ENCODE measurements at regions not wholly inside any gene's neighbourhood (a gene's known extent, or its start where the extent isn't known, plus 50 kb on each side); places are given as distances from the start of the nearest gene placed in this dataset.

- no peak overlapping the region for H3K27ac Mint-ChIP-seq
- no peaks in the 10 kb centered on the region for H3K4me1 ChIP-seq (ENCODE audit: control insufficient read depth, insufficient read depth, low read length, poor library complexity, severe bottlenecking)
- H3K36me3 Mint-ChIP-seq = no peaks in the 10 kb centered on the region
- H3K4me1 Mint-ChIP-seq = no peaks in the 10 kb centered on the region
- no peak overlapping the region for H3K4me3 ChIP-seq (ENCODE audit: low read depth, low read length)
- no peaks in the 10 kb centered on the region for H3K36me3 ChIP-seq (ENCODE audit: control insufficient read depth, insufficient read depth, low read length)
- no peak overlapping the region for H3K27ac ChIP-seq (ENCODE audit: insufficient read depth, low read length, poor library complexity, severe bottlenecking)
- peaks cover 0 to 1% (median 0%) of the 10 kb centered on the region in 7 donors for H3K9me3 Mint-ChIP-seq
- no peaks in the 10 kb centered on the region for H3K9me3 ChIP-seq (ENCODE audit: control insufficient read depth in 2 of 2, low read length in 2 of 2)
- H3K27me3 Mint-ChIP-seq = peaks cover 18% of the 10 kb centered on the region
- ATAC-seq (ENCODE audit: low read depth in 2 of 2) = no peak
- peaks cover 7% of the 10 kb centered on the region for H3K27me3 ChIP-seq (ENCODE audit: control insufficient read depth, insufficient read depth, low read length)
- no peak for DNase-seq
- H3K4me3 Mint-ChIP-seq = no peak overlapping the region
Measured at GRCh38 chr11:32161293-32161692, 70.4 kb downstream of the RCN1 start.

DNA sequence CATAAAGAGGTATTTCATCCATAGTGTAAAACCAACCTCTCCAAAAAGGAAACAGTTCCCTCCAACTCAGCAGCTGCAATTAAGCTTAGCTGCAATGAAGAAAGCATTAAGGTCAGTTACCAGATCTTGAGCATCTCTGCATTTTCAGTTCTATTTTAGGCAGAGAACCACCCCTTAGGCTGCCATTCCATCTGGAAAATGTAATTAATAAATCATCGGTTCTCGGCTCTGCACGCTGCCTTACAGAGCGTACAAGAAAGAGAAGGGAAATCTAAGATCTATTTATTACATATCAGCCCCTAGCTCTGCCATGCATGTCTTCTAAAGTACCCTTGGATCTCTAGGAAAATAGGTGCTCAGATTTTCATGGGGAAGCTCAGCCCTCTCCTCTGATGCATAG is 71.5 kb downstream of the RCN1 start:
- Histone ChIP-seq H3K36me3 (ENCODE audit: control insufficient read depth, insufficient read depth, low read length) (no peaks in the 10 kb centered on the region), H3K27ac (ENCODE audit: insufficient read depth, low read length, poor library complexity, severe bottlenecking) (no peak overlapping the region), H3K27me3 (ENCODE audit: control insufficient read depth, insufficient read depth, low read length) (peaks cover 7% of the 10 kb centered on the region), H3K9me3 (ENCODE audit: control insufficient read depth in 2 of 2, low read length in 2 of 2) (no peaks in the 10 kb centered on the region), H3K4me3 (ENCODE audit: low read depth, low read length) (no peak overlapping the region), H3K4me1 (ENCODE audit: control insufficient read depth, insufficient read depth, low read length, poor library complexity, severe bottlenecking) (no peaks in the 10 kb centered on the region)
- Mint-ChIP-seq H3K4me1 (no peaks in the 10 kb centered on the region), H3K27me3 (peaks cover 18% of the 10 kb centered on the region), H3K9me3 (peaks cover 0 to 1% (median 0%) of the 10 kb centered on the region in 7 donors), H3K27ac (no peak overlapping the region), H3K4me3 (no peak overlapping the region), H3K36me3 (no peaks in the 10 kb centered on the region)
- ATAC-seq (ENCODE audit: low read depth in 2 of 2) (no peak), DNase-seq (no peak)

- H3K27me3 Mint-ChIP-seq = peaks cover 18% of the 10 kb centered on the region
- H3K36me3 Mint-ChIP-seq = no peaks in the 10 kb centered on the region
- H3K4me3 ChIP-seq (ENCODE audit: low read depth, low read length) = no peak overlapping the region
- no peak for ATAC-seq (ENCODE audit: low read depth in 2 of 2)
- DNase-seq = no peak
- no peak overlapping the region for H3K27ac ChIP-seq (ENCODE audit: insufficient read depth, low read length, poor library complexity, severe bottlenecking)
- no peaks in the 10 kb centered on the region for H3K4me1 Mint-ChIP-seq
- H3K27me3 ChIP-seq (ENCODE audit: control insufficient read depth, insufficient read depth, low read length) = peaks cover 7% of the 10 kb centered on the region
- H3K36me3 ChIP-seq (ENCODE audit: control insufficient read depth, insufficient read depth, low read length) = no peaks in the 10 kb centered on the region
- H3K4me1 ChIP-seq (ENCODE audit: control insufficient read depth, insufficient read depth, low read length, poor library complexity, severe bottlenecking) = no peaks in the 10 kb centered on the region
- H3K9me3 Mint-ChIP-seq = no peaks in the 10 kb centered on the region
- H3K9me3 ChIP-seq (ENCODE audit: control insufficient read depth in 2 of 2, low read length in 2 of 2) = no peaks in the 10 kb centered on the region
- no peak overlapping the region for H3K27ac Mint-ChIP-seq
- H3K4me3 Mint-ChIP-seq = no peak overlapping the region
Measured at GRCh38 chr11:32162906-32163305, 72.0 kb downstream of the RCN1 start.

DNA sequence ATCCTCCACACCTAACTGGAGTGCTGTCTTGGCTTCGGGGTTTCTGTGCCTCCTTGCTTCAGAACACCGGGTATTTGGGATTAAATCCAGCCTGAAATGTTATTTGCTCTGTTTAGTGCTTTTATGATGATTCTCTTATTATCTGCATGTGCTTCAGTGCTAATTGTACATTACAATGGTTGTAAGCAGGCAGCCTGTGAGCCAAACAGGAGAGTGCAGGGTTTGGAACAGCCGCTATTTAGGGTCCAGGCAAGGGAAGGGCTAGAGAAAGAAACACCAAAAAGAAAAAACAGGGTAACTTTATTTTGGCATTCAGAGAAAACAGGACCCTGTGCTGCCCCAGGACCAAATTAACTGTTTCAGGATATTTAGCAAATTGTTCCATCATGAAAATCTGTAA is 72.7 kb downstream of the RCN1 start:
- Histone ChIP-seq H3K27me3 (ENCODE audit: control insufficient read depth, insufficient read depth, low read length) (peaks cover 7% of the 10 kb centered on the region), H3K9me3 (ENCODE audit: control insufficient read depth in 2 of 2, low read length in 2 of 2) (no peaks in the 10 kb centered on the region), H3K4me3 (ENCODE audit: low read depth, low read length) (no peak overlapping the region), H3K36me3 (ENCODE audit: control insufficient read depth, insufficient read depth, low read length) (no peaks in the 10 kb centered on the region), H3K27ac (ENCODE audit: insufficient read depth, low read length, poor library complexity, severe bottlenecking) (no peak overlapping the region), H3K4me1 (ENCODE audit: control insufficient read depth, insufficient read depth, low read length, poor library complexity, severe bottlenecking) (no peaks in the 10 kb centered on the region)
- H3K27me3 Mint-ChIP-seq = peaks cover 18% of the 10 kb centered on the region
- H3K27ac Mint-ChIP-seq = no peak overlapping the region
- no peaks in the 10 kb centered on the region for H3K4me1 Mint-ChIP-seq
- no peak overlapping the region for H3K4me3 Mint-ChIP-seq
- ATAC-seq (ENCODE audit: low read depth in 2 of 2) (no peak), DNase-seq (no peak)
- no peaks in the 10 kb centered on the region for H3K9me3 Mint-ChIP-seq
- H3K36me3 Mint-ChIP-seq = no peaks in the 10 kb centered on the region

DNA sequence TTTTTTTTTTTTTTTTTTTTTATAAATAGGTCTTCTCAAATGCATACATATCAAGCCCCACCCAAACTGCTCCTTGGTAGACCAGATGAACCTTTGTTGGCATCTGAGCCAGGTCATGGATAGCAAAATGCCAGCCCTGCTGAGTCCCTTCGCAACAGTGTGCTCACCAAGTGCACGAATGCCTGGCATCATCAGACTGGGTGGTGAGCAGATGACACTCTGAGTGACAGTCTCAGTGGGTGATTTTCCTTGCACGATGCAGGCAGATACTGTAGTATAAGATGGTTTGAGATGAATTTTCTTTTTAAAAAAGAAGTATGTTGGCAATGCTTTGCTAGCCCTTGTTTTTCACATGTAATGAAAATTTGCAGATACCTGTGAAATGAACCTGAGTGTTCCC is 74.0 kb downstream of the RCN1 start:
- H3K9me3 ChIP-seq (ENCODE audit: control insufficient read depth in 2 of 2, low read length in 2 of 2) = no peaks in the 10 kb centered on the region
- H3K27ac Mint-ChIP-seq = no peak overlapping the region
- H3K36me3 Mint-ChIP-seq = no peaks in the 10 kb centered on the region
- H3K4me3 Mint-ChIP-seq = no peak overlapping the region
- H3K9me3 Mint-ChIP-seq = peaks cover 0 to 2% (median 0%) of the 10 kb centered on the region in 7 donors
- no peak for DNase-seq
- no peaks in the 10 kb centered on the region for H3K4me1 ChIP-seq (ENCODE audit: control insufficient read depth, insufficient read depth, low read length, poor library complexity, severe bottlenecking)
- ATAC-seq (ENCODE audit: low read depth in 2 of 2) = no peak
- H3K4me1 Mint-ChIP-seq = no peaks in the 10 kb centered on the region
- peaks cover 5% of the 10 kb centered on the region for H3K27me3 ChIP-seq (ENCODE audit: control insufficient read depth, insufficient read depth, low read length)
- H3K4me3 ChIP-seq (ENCODE audit: low read depth, low read length) = no peak overlapping the region
- no peak overlapping the region for H3K27ac ChIP-seq (ENCODE audit: insufficient read depth, low read length, poor library complexity, severe bottlenecking)
- peaks cover 18% of the 10 kb centered on the region for H3K27me3 Mint-ChIP-seq
- no peaks in the 10 kb centered on the region for H3K36me3 ChIP-seq (ENCODE audit: control insufficient read depth, insufficient read depth, low read length)

DNA sequence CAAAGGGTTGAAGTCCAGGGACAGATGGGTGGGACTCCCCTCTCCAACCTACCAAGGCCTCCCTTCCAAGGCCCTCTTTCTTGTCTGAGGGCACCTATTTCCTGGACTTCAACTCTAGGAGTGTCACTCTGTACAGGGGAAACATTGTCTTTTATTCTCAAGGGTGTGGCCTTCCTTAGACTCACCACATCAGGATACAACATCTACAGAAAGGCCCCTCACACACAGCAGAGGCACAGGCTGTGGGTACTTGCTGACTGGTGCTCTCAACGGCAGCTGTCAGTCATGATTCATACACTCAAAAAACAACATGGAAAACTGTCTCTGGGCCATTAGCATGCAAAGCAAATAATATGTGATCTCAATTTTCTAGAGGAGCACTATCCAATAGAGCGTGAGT is 78.0 kb downstream of the RCN1 start:
- H3K27me3 ChIP-seq (ENCODE audit: control insufficient read depth, insufficient read depth, low read length) = no peaks in the 10 kb centered on the region
- Mint-ChIP-seq H3K4me3 (no peak overlapping the region), H3K27me3 (peaks cover 13% of the 10 kb centered on the region), H3K9me3 (peaks cover 0 to 2% (median 0%) of the 10 kb centered on the region in 7 donors), H3K27ac (no peak overlapping the region), H3K4me1 (no peaks in the 10 kb centered on the region), H3K36me3 (no peaks in the 10 kb centered on the region)
- DNase-seq (peak in 1 of 3 donors; percentile 4), ATAC-seq (ENCODE audit: low read depth in 2 of 2) (no peak)
- H3K27ac ChIP-seq (ENCODE audit: insufficient read depth, low read length, poor library complexity, severe bottlenecking) = no peak overlapping the region
- H3K36me3 ChIP-seq (ENCODE audit: control insufficient read depth, insufficient read depth, low read length) = no peaks in the 10 kb centered on the region
- H3K4me3 ChIP-seq (ENCODE audit: low read depth, low read length) = no peak overlapping the region
- H3K9me3 ChIP-seq (ENCODE audit: control insufficient read depth in 2 of 2, low read length in 2 of 2) = no peaks in the 10 kb centered on the region
- H3K4me1 ChIP-seq (ENCODE audit: control insufficient read depth, insufficient read depth, low read length, poor library complexity, severe bottlenecking) = no peaks in the 10 kb centered on the region

DNA sequence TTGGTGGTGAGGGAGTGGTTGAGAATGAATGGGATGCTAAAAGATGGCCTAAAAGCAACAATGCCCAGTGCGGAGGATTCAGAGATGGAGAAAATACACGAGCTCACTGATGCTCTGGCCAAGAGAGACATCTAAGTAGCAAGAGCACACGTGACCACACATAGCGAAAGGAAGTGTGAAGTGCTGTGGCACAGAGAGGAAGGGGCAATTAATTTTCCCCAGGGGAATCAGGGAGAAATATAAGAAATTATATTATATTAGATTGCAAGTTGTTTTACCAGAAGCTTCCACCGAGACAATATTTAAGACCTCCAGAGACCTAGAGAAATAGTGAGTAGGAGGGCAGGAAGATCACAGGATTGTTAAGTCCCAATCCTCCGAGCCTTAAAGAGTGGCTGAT is 80.6 kb downstream of the RCN1 start:
- Mint-ChIP-seq H3K27me3 (peaks cover 13% of the 10 kb centered on the region), H3K27ac (no peak overlapping the region), H3K4me1 (no peaks in the 10 kb centered on the region), H3K36me3 (no peaks in the 10 kb centered on the region), H3K9me3 (peaks cover 0 to 2% (median 0%) of the 10 kb centered on the region in 7 donors), H3K4me3 (no peak overlapping the region)
- DNase-seq (no peak), ATAC-seq (ENCODE audit: low read depth in 2 of 2) (no peak)
- no peak overlapping the region for H3K4me3 ChIP-seq (ENCODE audit: low read depth, low read length)
- H3K4me1 ChIP-seq (ENCODE audit: control insufficient read depth, insufficient read depth, low read length, poor library complexity, severe bottlenecking) = no peaks in the 10 kb centered on the region
- no peaks in the 10 kb centered on the region for H3K36me3 ChIP-seq (ENCODE audit: control insufficient read depth, insufficient read depth, low read length)
- H3K9me3 ChIP-seq (ENCODE audit: control insufficient read depth in 2 of 2, low read length in 2 of 2) = no peaks in the 10 kb centered on the region
- H3K27ac ChIP-seq (ENCODE audit: insufficient read depth, low read length, poor library complexity, severe bottlenecking) = no peak overlapping the region
- no peaks in the 10 kb centered on the region for H3K27me3 ChIP-seq (ENCODE audit: control insufficient read depth, insufficient read depth, low read length)

DNA sequence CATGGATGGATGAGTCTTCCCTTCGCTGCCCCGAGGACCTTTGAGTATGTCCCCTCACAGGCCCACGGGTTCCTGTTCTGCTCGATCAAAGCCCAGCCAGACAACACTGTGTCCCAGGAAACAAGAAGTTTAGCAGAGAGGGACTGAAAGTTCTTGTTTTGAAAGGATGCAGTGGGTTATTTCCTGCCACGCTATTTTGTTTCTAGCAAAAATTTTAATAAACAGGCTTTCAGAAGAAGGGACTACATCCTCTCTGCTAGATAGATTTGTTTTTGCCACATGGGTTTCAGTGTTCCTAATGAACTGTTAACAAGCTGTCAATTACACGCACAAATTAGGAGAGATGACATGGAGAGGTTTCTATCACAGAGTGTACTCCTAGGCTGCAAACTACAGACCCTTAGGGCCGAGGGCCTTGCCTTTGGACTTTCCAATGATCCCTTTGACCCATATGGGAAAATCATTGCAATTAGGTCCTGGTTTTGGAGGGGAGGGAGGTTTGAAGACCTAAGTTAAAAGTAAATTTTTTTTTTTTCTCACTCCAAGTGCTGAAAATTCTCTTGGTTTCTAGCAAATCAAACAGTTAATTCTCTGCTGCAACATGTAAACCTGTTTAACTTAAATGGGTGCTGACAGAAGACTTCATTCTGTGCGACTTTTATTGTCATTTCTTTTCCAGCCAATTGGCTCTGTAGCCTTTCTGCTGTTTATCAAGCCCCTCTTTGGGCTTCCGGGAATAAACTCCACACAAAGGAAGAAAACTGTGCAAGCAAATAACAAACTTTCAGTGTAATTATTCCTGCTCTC is 81.4 kb downstream of the RCN1 start:
- Mint-ChIP-seq H3K27ac (no peak overlapping the region), H3K9me3 (peaks cover 0 to 2% (median 0%) of the 10 kb centered on the region in 7 donors), H3K4me1 (no peaks in the 10 kb centered on the region), H3K27me3 (peaks cover 14% of the 10 kb centered on the region), H3K4me3 (no peak overlapping the region), H3K36me3 (no peaks in the 10 kb centered on the region)
- H3K9me3 ChIP-seq (ENCODE audit: control insufficient read depth in 2 of 2, low read length in 2 of 2) = no peaks in the 10 kb centered on the region
- H3K36me3 ChIP-seq (ENCODE audit: control insufficient read depth, insufficient read depth, low read length) = no peaks in the 10 kb centered on the region
- H3K27me3 ChIP-seq (ENCODE audit: control insufficient read depth, insufficient read depth, low read length) = no peaks in the 10 kb centered on the region
- no peak for ATAC-seq (ENCODE audit: low read depth in 2 of 2)
- H3K27ac ChIP-seq (ENCODE audit: insufficient read depth, low read length, poor library complexity, severe bottlenecking) = no peak overlapping the region
- no peak overlapping the region for H3K4me3 ChIP-seq (ENCODE audit: low read depth, low read length)
- no peaks in the 10 kb centered on the region for H3K4me1 ChIP-seq (ENCODE audit: control insufficient read depth, insufficient read depth, low read length, poor library complexity, severe bottlenecking)
- no peak for DNase-seq

Measured in CD4-positive, CD25-positive, alpha-beta regulatory T cell (primary cell).